ENCODE measurements at regions not wholly inside any gene's neighbourhood (a gene's known extent, or its start where the extent isn't known, plus 50 kb on each side); places are given as distances from the start of the nearest gene placed in this dataset.

DNA sequence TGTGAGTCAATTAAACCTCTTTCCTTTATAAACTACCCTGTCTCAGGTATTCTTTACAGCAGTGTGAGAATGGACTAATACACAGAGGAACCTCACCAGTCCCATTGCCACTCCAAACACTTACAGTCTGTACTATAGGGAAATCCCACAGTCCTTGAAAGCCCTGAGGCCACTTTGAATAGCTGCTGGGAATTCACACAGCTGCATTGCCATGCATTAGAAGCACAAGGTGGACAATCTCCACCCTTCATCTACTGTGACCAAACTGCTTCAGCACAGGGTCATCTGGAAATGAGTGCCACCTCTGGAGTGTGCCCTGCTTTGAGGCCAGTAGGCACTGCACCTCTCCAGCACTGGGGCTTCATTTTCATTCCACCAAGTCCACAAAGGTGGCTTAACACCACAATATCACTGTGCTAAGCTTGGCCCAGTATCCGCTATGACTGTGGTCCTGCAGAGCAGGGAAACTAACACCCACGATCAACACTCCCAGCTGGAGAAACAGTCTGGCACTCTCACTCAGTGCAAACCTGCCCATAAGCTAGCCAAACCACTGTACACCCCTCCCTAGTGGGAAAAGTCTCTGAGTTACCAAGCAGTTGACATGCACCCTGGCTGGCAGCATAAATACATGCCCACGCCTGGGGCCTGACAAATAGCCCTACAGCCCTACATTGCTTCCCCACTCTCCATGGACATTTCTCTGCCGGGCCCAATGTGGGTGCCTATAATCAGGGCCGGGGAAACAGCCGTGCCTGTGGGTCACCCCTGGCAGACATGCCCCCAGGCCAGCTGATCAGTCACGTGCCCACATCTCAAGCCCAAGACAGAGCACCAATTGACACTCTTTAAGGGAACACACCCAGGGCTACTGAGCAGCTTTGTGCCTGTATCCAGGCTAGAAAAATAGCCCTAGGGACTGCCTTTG is 294.3 kb upstream of the MGAT4C start:
- Histone ChIP-seq H2BK20ac (ENCODE audit: low read depth, low read length, poor library complexity, severe bottlenecking) (no peak overlapping the region), H4K8ac (replicated peaks; ENCODE audit: insufficient read length, low read depth, low read length) (no peak overlapping the region), H2BK5ac (ENCODE audit: insufficient read length, low read length) (no peak overlapping the region), H3K27me3 (ENCODE audit: insufficient read depth, low read length) (no peaks in the 10 kb centered on the region), H2AK5ac (ENCODE audit: insufficient read length, low read length) (no peak overlapping the region), H3K79me1 (ENCODE audit: insufficient read depth, low read depth, low read length, poor library complexity, severe bottlenecking) (no peaks in the 10 kb centered on the region), H3K18ac (ENCODE audit: insufficient read length, low read depth, low read length) (no peak overlapping the region), H3K27ac (ENCODE audit: insufficient read length, low read depth, low read length) (no peak overlapping the region), H3K9me3 (ENCODE audit: control insufficient read depth, low read depth, low read length) (no peaks in the 10 kb centered on the region), H3K4me2 (ENCODE audit: insufficient read depth, insufficient read length, low read length) (no peak overlapping the region), H2AFZ (ENCODE audit: low read length) (no peak overlapping the region), H2BK12ac (ENCODE audit: insufficient read length, low read depth, low read length) (no peak overlapping the region), H3K23ac (ENCODE audit: insufficient read length, low read depth, low read length) (no peak overlapping the region), H2BK120ac (ENCODE audit: low read depth, low read length, poor library complexity, severe bottlenecking) (no peak overlapping the region), H3K23me2 (ENCODE audit: insufficient read length, low read depth, low read length, poor library complexity, severe bottlenecking) (no peaks in the 10 kb centered on the region), H3K14ac (ENCODE audit: insufficient read depth, low read length) (no peak overlapping the region), H3K9ac (ENCODE audit: extremely low read depth, insufficient read length, low read length) (no peak overlapping the region), H3K79me2 (ENCODE audit: insufficient read depth, low read length) (no peaks in the 10 kb centered on the region), H4K91ac (ENCODE audit: insufficient read length, low read depth, low read length) (no peak overlapping the region), H4K5ac (ENCODE audit: insufficient read length, low read depth, low read length) (no peak overlapping the region), H3T11ph (ENCODE audit: low read length) (no peak overlapping the region), H3K4ac (ENCODE audit: low read depth, low read length) (no peak overlapping the region), H4K20me1 (ENCODE audit: control insufficient read depth, insufficient read depth, insufficient read length) (no peaks in the 10 kb centered on the region), H3K4me1 (ENCODE audit: insufficient read depth, low read length) (no peaks in the 10 kb centered on the region), H2BK15ac (ENCODE audit: low read depth, low read length) (no peak overlapping the region), H3K56ac (ENCODE audit: insufficient read length, low read depth, low read length) (no peak overlapping the region)
- TF ChIP-seq, protein P1, sequence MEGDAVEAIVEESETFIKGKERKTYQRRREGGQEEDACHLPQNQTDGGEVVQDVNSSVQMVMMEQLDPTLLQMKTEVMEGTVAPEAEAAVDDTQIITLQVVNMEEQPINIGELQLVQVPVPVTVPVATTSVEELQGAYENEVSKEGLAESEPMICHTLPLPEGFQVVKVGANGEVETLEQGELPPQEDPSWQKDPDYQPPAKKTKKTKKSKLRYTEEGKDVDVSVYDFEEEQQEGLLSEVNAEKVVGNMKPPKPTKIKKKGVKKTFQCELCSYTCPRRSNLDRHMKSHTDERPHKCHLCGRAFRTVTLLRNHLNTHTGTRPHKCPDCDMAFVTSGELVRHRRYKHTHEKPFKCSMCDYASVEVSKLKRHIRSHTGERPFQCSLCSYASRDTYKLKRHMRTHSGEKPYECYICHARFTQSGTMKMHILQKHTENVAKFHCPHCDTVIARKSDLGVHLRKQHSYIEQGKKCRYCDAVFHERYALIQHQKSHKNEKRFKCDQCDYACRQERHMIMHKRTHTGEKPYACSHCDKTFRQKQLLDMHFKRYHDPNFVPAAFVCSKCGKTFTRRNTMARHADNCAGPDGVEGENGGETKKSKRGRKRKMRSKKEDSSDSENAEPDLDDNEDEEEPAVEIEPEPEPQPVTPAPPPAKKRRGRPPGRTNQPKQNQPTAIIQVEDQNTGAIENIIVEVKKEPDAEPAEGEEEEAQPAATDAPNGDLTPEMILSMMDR (conservative IDR thresholded peaks at IDR 0.05) = no peak
- H3K4me1 Mint-ChIP-seq = no peaks in the 10 kb centered on the region
- H3K4me3 Mint-ChIP-seq = no peak overlapping the region
- no peaks in the 10 kb centered on the region for H3K36me3 Mint-ChIP-seq (ENCODE audit: insufficient read depth in 1 of 3, low read depth in 3 of 3)
- no peaks in the 10 kb centered on the region for H3K27me3 Mint-ChIP-seq (ENCODE audit: low read depth)
- DNase-seq = no peak
- no peaks in the 10 kb centered on the region for H3K9me3 Mint-ChIP-seq
- no peak overlapping the region for H3K27ac Mint-ChIP-seq
- no CpG with 5 or more reads among the region's 7 CpGs for WGBS (ENCODE audit: extremely low coverage, insufficient read length, low lambda C conversion rate)
